ENCODE measurements at regions not wholly inside any gene's neighbourhood (a gene's known extent, or its start where the extent isn't known, plus 50 kb on each side); places are given as distances from the start of the nearest gene placed in this dataset.
"Not testable (repeated sequence)": the region's sequence is repeated elsewhere in the genome, so short reads cannot be mapped to it uniquely, and the experiment has no call there.

- DNase-seq = no peak
Observed at GRCh38 chr21:17231771-17232170, 281.1 kb upstream of the CXADR start.

GRCh38 chr21:17238468-17238867 is 274.4 kb upstream of the CXADR start:
- DNase-seq = no peak

- no peak for DNase-seq
Observed at GRCh38 chr21:17250778-17251241, 262.0 kb upstream of the CXADR start.

DNA sequence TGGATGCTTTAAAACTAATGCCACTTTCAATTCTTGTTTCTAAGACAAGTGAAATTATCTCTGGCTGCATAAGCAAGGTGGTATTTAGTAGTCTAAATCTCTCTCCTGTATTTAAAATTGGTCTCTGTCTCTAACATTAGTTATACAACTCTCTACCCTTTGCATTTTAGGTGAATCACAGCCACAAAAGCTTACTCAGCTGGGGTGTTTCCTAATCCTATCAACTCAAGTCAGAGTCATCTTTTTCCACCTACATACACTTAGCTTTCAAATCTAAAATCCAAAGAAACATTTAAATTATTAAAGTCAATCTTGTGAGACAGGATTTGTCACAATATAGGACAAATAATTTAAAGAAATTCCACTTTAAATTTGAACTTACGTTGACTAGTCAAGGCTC is 255.1 kb upstream of the CXADR start:
- no peak for DNase-seq

DNA sequence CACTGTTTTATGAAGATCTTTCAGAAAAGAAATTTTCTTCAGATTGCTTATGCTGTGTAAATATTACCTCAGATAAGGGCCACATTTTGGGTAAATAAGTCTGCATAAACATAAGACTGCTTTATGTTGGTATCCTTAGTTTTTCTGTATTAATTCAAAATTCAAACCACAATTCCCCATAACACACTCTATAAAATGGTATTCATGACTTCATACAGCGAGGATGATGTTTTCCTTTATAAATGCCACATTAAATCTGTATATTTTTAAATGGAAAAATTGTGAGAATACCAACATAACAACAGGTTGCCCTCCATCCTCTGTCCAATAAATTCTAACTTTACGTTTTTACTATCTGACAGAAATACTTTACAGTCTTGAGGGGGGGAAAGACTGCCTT is 248.7 kb upstream of the CXADR start:
- DNase-seq = no peak

DNA sequence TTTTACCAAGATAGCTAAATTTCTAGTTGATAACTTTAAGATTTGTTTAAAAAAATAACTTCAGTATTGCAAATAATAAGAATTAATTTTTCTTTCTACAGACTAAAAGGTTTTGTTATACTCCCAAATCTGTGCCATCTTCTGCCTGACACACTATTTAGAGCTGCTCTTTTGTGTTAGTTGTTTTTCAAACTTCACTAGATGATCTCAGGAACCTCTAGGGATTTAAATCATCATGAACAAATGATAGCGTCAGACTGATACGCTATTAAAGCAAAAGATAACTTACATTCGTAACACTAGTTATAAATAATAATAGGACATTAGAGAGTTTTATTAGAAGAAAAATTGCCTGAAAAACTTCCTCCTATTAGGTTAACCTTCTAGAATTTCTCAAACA is 243.1 kb upstream of the CXADR start:
- DNase-seq = no peak

GRCh38 chr21:17270229-17270628 is 242.6 kb upstream of the CXADR start:
- no peak for DNase-seq

GRCh38 chr21:17279663-17280062 is 233.2 kb upstream of the CXADR start:
- no peak for DNase-seq

DNA sequence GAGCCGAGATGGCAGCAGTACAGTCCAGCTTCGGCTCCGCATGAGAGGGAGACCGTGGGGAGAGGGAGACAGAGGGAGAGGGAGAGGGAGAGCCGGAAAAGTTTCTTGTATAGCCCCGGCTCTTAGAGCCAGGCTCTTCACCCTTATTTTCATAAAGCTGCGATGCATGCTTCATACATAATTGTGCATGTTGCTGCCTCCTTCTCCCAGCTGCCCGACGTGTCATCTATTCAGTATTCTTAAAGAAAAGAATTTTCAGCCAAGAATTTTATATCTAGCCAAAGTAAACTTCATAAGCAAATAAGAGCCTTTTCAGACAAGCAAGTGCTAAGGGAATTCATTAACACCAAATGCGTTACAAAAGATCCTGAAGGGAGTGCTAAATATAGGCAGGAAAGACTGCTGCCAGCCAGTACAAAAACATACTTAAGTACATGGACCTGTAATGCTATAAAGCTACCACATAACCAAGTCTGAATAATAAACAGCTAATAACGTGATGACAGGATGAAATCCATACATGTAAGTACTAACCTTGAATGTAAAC is 219.8 kb upstream of the CXADR start:
- not testable (repeated sequence) for DNase-seq

DNA sequence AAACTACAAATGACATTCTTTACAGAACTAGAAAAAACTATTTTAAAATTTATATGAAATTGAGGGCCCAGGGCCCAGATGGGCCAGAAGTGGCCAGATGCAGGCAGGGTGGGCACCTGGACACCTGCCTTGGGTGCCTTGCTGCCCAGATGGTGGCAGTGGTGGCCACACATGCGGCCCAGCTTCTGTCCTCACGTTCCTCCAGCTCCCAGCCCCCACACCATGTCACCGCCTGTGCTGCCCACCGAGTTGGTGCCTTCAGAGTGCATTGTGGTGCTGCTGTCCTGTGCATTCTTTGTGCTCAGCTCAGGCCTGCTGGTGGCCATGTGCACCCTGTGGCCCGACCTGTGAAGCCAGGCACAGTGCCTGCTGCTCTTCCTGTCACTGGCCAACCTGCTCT is 216.8 kb upstream of the CXADR start:
- DNase-seq = no peak

DNA sequence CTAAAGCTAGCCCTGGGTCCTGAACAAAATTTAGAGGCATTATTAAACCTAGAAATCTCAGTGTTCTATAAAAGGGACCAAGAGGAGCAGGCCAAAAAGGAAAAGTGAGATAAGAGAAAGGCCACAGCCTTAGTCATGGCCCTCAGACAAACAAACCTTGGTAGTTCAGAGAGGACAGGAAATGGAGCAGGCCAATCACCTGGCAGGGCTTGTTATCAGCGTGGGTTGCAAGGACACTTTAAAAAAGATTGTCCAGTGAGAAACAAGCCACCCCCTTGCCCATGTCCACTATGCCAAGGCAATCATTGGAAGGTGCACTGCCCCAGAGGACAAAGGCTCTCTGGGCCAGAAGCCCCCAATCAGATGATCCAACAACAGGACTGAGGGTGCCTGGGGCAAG is 213.3 kb upstream of the CXADR start:
- DNase-seq = not testable (repeated sequence)

DNA sequence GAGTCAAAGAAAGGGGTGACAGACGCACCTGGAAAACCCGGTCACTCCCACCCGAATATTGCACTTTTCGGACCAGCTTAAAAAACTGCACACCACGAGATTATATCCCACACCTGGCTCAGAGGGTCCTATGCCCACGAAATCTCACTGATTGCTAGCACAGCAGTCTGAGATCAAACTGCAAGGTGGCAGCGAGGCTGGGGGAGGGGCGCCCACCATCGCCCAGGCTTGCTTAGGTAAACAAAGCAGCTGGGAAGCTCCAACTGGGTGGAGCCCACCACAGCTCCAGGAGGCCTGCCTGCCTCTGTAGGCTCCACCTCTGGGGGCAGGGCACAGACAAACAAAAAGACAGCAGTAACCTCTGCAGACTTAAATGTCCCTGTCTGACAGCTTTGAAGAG is 185.1 kb upstream of the CXADR start:
- not testable (repeated sequence) for DNase-seq

- DNase-seq = no peak
Observed at GRCh38 chr21:17334484-17334883, 178.4 kb upstream of the CXADR start.

DNA sequence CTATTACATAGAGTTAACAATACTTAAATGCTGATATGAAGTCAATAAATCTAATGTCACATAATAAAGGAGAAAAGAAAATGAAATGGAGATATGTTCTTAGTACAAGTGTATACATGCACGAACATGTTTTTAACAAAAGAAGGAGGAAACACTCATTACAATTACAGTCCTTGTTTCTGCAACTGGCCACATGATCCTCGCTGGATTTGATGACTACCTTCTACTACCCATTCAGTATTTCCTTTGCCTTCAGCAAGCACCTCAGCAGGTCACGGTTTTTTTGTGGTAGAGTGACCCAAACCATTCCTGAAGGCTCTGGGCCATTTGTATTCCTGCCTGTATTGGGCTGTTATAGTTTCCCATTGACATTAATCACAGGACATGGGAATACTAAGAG is 172.8 kb upstream of the CXADR start:
- no peak for DNase-seq

DNA sequence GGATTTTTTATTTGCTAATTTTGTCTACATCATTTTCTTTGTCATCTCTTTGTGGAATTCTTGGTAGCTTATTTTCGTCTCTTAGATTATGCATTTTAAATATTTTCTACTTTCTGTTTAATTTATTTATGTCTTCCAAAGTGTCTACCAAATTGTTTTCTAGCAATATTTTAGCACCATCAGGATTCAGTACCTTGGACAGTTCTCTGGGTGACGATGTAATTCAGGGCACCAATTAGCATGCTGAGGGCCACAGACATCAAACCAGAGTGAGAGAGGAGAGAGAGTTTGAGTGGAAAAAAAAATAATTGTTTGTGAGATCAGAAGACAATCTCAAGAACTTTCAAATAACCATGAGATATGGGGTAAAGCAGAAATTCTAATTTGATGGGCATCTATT is 169.8 kb upstream of the CXADR start:
- no peak for DNase-seq

- DNase-seq = no peak
Observed at GRCh38 chr21:17348357-17348756, 164.5 kb upstream of the CXADR start.

DNA sequence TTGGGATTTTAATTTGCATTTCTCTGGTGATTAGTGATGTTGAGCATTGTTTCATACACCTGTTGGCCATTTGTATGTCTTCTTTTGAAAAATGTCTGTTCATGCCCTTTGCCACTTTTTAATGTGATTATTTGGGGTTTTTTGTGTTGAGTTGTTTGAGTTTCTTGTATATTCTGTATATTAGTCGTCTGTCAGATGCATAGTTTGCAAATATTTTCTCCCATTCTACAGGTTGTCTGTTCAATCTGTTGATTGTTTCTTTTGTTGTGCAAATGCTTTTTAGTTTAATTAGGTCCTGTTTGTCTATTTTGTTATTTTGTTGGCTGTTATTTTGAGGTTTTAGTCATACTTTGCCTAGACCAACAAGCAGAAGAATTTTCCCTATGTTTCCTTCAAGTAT is 164.0 kb upstream of the CXADR start:
- no peak for DNase-seq

- DNase-seq = no peak
Observed at GRCh38 chr21:17351766-17352165, 161.1 kb upstream of the CXADR start.

GRCh38 chr21:17352996-17353655 is 159.7 kb upstream of the CXADR start:
- DNase-seq = no peak

- no peak for DNase-seq
Observed at GRCh38 chr21:17359781-17360180, 153.1 kb upstream of the CXADR start.

DNA sequence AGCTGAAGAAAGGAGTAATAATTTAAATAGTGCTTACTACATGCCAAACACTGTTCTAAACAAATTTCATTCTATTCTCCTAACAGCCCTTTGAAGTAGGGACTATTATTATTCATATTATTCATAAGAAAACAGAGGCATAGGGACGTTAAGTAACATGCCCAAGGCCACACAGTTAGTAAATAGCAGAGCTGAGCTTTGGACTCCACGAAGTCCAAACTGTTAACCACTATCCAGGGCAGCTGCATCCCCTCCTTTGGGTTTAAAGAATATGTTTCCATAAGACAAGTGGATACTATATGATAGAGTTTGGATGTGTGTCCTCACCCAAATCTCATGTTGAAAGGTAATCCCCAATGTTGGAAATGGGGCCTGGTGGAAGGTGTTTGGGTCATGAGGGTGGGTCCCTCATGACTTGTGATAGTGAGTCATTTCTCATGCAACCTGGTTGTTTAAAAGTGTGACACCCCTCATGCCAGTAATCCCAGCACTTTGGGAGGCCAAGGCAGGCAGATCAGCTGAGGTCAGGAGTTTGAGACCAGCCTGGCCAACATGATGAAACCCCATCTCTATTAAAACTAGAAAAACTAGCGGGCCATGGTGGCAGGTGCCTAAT is 144.0 kb upstream of the CXADR start:
- no peak for DNase-seq

- no peak for DNase-seq
Observed at GRCh38 chr21:17370263-17370662, 142.6 kb upstream of the CXADR start.

DNA sequence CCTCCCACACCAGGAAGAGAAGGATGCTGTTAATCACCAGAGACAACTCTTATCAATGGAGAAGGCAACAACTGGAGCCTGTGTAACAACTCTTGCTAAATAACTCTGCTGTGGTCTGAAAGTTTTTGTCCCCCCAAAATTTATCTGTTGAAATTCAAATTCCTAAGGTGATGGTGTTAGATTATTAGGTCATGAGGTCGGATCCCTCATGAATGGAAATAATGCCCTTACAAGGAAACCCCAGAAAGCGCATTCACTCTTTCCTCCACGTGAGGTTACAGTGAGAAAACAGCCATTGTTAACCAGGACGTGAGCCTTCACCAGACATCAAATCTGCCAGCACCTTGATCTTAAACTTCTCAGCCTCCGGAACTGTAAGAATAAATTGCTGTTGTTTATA is 141.9 kb upstream of the CXADR start:
- DNase-seq = no peak

DNA sequence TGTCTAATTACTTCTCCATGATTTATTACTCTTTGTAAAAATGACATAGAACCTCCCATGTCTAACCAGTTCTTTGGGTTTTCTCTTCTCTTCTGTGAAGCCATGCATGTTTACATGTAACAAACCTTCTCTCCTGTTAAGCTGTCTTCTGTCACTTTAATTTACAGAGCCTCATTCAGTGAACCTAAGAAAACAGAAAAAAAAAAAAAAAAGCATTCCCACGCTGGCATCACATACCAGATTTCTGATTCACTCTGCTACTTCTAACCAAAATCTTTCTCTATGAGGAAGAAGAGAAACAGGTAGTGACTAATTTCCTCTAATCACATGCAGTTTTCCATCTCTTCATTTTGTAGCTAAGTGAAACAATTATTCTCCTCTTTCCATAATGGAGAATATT is 141.4 kb upstream of the CXADR start:
- DNase-seq = no peak

GRCh38 chr21:17372200-17372599 is 140.6 kb upstream of the CXADR start:
- no peak for DNase-seq
